ENCODE measurements at regions not wholly inside any gene's neighbourhood (a gene's known extent, or its start where the extent isn't known, plus 50 kb on each side); places are given as distances from the start of the nearest gene placed in this dataset.

GRCh38 chr16:5196204-5196603 lies 98.6 kb upstream of the EEF2KMT start:
- no peaks in the 10 kb centered on the region for H3K4me1 Mint-ChIP-seq (ENCODE audit: low read depth, unreplicated experiment)

GRCh38 chr16:5193861-5194260 lies 96.3 kb upstream of the EEF2KMT start:
- TF ChIP-seq CTCF (IDR thresholded peaks at IDR 0.05; ENCODE audit: partially characterized antibody, unreplicated experiment) = no peak
- H3K27ac Mint-ChIP-seq (ENCODE audit: unreplicated experiment) = no peak overlapping the region
- H3K9me3 Mint-ChIP-seq (ENCODE audit: unreplicated experiment) = no peaks in the 10 kb centered on the region
- H3K4me3 Mint-ChIP-seq (ENCODE audit: unreplicated experiment) = no peak overlapping the region
- DNase-seq = no peak
- peaks cover 7% of the 10 kb centered on the region for H3K27me3 Mint-ChIP-seq (ENCODE audit: unreplicated experiment)
- H3K36me3 Mint-ChIP-seq (ENCODE audit: unreplicated experiment) = peaks cover 4% of the 10 kb centered on the region
- no peaks in the 10 kb centered on the region for H3K4me1 Mint-ChIP-seq (ENCODE audit: low read depth, unreplicated experiment)

More at GRCh38 chr16:5196204-5196603, 98.6 kb upstream of the EEF2KMT start:
- Mint-ChIP-seq H3K27me3 (ENCODE audit: unreplicated experiment) (peaks cover 7% of the 10 kb centered on the region), H3K9me3 (ENCODE audit: unreplicated experiment) (no peaks in the 10 kb centered on the region), H3K27ac (ENCODE audit: unreplicated experiment) (no peak overlapping the region), H3K36me3 (ENCODE audit: unreplicated experiment) (peaks cover 4% of the 10 kb centered on the region), H3K4me3 (ENCODE audit: unreplicated experiment) (no peak overlapping the region)
- DNase-seq = no peak
- no peak for TF ChIP-seq CTCF (IDR thresholded peaks at IDR 0.05; ENCODE audit: partially characterized antibody, unreplicated experiment)

GRCh38 chr16:5188989-5189352 lies 91.4 kb upstream of the EEF2KMT start:
- peaks cover 3% of the 10 kb centered on the region for H3K27me3 Mint-ChIP-seq (ENCODE audit: unreplicated experiment)

GRCh38 chr16:5188318-5188988 lies 90.9 kb upstream of the EEF2KMT start:
- H3K4me3 Mint-ChIP-seq (ENCODE audit: unreplicated experiment) = no peak overlapping the region

More at GRCh38 chr16:5188989-5189352, 91.4 kb upstream of the EEF2KMT start:
- no peak overlapping the region for H3K4me3 Mint-ChIP-seq (ENCODE audit: unreplicated experiment)
- TF ChIP-seq CTCF (IDR thresholded peaks at IDR 0.05; ENCODE audit: partially characterized antibody, unreplicated experiment) = no peak
- peaks cover 2% of the 10 kb centered on the region for H3K9me3 Mint-ChIP-seq (ENCODE audit: unreplicated experiment)
- no peak overlapping the region for H3K27ac Mint-ChIP-seq (ENCODE audit: unreplicated experiment)
- no peaks in the 10 kb centered on the region for H3K4me1 Mint-ChIP-seq (ENCODE audit: low read depth, unreplicated experiment)
- H3K36me3 Mint-ChIP-seq (ENCODE audit: unreplicated experiment) = peaks cover 7% of the 10 kb centered on the region
- no peak for DNase-seq

More at GRCh38 chr16:5188318-5188988, 90.9 kb upstream of the EEF2KMT start:
- H3K36me3 Mint-ChIP-seq (ENCODE audit: unreplicated experiment) = peaks cover 7% of the 10 kb centered on the region
- no peak for DNase-seq
- H3K27ac Mint-ChIP-seq (ENCODE audit: unreplicated experiment) = no peak overlapping the region
- peaks cover 3% of the 10 kb centered on the region for H3K27me3 Mint-ChIP-seq (ENCODE audit: unreplicated experiment)
- peaks cover 2% of the 10 kb centered on the region for H3K9me3 Mint-ChIP-seq (ENCODE audit: unreplicated experiment)
- no peaks in the 10 kb centered on the region for H3K4me1 Mint-ChIP-seq (ENCODE audit: low read depth, unreplicated experiment)
- TF ChIP-seq CTCF (IDR thresholded peaks at IDR 0.05; ENCODE audit: partially characterized antibody, unreplicated experiment) = no peak

All from glutamatergic neuron (in vitro differentiated cells).